OCI-LY3 (cell line): ENCODE measurements at regions not wholly inside any gene's neighbourhood (a gene's known extent, or its start where the extent isn't known, plus 50 kb on each side); places are given as distances from the start of the nearest gene placed in this dataset.

Experiments
- EZH2phosphoT487 ChIP-seq: fragments of 200-600 bp; shearing (Covaris generic); IDR thresholded peaks from 2 replicates; pipeline ENCODE4 v1.6.1; 2018; ENCODE audit warnings: antibody characterized with exemption, mixed run types, low read depth
- TF ChIP-seq, protein P1 (sequence below): fragments of 200-600, 300-600 bp; sonication (generic); IDR thresholded peaks from 2 replicates; pipeline ENCODE4 v1.5.1; 2014; ENCODE audit warnings: antibody characterized with exemption, low read length, low read depth

DNA sequence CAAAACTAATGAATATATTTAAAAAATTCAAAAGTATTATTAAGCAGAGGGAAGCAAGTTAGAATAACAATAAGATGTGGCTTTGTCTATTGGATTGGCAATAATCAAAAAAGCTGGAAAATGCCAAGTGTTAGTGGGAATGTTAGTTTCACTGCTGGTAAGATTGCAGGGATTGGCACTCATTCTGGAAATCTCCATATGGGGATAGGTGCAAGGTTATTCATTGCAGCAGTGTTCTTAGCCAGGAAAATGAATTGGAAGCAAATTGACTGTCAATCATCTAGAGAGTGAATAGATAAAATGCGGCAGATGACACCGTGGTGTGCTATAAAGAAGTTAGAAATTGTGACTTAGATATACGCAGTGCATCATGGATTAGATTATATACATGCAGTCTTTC, 1615.5 kb upstream of the PCDH7 start:
- TF ChIP-seq, protein P1, sequence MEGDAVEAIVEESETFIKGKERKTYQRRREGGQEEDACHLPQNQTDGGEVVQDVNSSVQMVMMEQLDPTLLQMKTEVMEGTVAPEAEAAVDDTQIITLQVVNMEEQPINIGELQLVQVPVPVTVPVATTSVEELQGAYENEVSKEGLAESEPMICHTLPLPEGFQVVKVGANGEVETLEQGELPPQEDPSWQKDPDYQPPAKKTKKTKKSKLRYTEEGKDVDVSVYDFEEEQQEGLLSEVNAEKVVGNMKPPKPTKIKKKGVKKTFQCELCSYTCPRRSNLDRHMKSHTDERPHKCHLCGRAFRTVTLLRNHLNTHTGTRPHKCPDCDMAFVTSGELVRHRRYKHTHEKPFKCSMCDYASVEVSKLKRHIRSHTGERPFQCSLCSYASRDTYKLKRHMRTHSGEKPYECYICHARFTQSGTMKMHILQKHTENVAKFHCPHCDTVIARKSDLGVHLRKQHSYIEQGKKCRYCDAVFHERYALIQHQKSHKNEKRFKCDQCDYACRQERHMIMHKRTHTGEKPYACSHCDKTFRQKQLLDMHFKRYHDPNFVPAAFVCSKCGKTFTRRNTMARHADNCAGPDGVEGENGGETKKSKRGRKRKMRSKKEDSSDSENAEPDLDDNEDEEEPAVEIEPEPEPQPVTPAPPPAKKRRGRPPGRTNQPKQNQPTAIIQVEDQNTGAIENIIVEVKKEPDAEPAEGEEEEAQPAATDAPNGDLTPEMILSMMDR: no peak
- no peak for TF ChIP-seq EZH2phosphoT487
